NCI-H82 treated with DMSO at 0.1 percent for 48 hours (cell line): ENCODE measurements at regions not wholly inside any gene's neighbourhood (a gene's known extent, or its start where the extent isn't known, plus 50 kb on each side); places are given as distances from the start of the nearest gene placed in this dataset.

Source experiments
- DNase-seq: peaks from one replicate; lab custom pipeline; 2025; ENCODE audit not compliant: unreplicated experiment; lab: John Stamatoyannopoulos, UW

DNA sequence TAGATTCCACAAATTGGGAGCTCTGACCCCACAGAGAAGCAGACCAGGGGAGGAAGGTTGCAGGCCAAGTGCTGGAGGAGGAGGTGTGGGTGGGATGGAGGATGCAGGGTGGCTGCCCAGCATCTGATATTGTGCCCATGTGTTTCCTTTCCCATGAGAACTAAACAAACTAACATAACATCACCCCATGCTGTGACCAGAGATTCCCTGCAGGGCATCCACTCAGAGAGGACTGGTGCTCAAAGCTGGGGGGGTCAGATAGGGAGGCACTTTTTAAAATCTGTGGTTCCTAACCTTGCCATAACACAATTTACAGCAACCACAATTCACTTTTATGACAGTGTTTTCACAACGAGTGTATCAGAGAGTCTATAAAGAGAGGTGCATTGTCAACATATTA is 1277.6 kb downstream of the AACS start:
- no peak for DNase-seq

DNA sequence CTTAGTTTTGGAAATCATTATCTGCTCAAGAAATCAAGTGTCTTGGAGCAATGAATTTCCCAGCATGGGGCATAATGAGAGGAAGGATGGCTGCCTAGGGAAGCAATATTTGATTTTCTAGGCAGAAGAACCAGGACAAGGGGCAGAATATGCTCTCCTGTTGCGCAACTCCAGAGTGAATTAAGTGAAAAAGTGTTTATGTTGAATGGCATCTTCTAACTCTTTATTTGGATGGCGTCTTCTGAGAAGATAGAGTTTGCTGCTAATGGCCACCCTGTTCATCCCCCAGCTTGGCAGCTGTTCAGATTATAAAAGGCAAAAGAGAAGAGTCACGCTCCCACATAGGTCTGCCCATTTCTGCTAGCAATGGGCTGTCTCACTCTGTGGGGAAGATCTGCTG is 1278.1 kb downstream of the AACS start:
- no peak for DNase-seq

DNA sequence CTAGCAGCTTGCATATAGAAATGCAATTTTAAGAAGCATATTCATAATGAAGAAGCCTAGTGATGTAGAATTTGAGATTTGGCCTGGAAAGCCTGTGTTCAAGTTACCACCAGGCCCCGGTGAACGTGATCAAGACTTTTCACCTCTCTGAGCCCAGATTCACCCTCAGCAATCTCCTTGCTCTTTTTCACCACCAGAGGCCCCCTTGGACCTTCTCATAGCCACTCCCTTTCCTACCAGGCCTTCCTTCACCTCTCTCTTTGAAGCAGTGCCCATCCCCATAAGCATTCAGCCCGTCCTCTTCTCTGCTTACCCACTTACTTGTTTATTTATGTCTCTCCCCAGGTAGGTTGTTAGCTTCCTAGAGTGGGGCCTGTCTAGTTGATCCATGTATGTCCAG is 1280.9 kb downstream of the AACS start:
- no peak for DNase-seq

DNA sequence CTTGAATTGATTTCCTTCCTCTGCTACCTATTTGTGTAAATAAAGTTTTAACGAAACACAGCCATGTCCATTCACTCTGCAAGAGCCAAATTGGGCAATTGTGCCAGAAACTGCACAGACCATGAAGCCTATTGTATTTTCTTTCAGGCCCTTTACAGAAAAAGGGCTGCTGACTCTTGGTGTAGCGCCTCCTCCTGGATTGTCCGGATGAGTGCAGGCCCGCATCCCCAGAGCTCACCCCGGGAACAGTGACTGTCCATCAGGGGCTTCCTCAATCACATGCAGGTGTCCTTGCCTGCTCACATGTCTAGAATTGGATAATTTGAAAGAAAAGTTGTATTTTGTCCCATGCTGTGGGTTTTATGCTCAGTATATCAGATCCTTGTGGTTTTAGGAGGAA is 1282.2 kb downstream of the AACS start:
- no peak for DNase-seq

DNA sequence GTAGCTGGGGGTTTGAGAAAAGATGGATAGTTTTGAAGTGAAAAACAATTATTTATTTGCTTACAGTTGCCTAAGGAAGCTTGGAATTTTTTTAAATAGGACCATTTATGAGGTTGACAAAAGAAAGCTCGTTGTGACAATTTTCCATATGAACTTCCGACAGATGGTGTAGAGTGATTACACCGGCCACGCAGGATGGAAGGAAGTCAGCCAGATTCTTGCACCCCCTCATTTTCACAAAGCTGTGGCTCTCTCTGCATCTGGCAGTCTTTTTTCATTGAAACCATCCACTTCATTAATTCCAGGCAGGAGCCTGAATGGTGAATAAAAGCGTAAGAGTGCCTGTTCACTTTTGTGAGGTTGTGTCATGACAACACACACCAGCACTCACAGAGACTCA is 1284.1 kb downstream of the AACS start:
- no peak for DNase-seq

DNA sequence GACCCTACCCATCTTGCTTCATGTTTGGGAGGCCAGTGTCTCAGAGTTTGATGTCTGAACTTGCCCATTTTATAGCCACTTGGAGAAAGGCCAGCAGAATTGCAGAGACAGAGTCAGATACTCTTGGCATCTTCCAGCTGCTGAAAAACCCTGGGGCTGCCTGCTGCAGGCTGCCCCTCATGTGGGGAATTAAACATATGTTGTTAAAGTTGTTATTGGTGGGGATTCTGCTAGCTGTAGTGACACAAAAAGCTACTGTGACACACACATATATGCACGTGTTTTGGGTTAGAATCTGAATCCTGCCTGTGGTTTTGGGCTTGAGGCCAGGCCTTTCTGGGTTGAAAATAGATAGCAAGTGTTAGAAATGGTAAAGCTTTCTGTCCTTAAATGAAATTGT is 1288.4 kb downstream of the AACS start:
- DNase-seq: no peak

DNA sequence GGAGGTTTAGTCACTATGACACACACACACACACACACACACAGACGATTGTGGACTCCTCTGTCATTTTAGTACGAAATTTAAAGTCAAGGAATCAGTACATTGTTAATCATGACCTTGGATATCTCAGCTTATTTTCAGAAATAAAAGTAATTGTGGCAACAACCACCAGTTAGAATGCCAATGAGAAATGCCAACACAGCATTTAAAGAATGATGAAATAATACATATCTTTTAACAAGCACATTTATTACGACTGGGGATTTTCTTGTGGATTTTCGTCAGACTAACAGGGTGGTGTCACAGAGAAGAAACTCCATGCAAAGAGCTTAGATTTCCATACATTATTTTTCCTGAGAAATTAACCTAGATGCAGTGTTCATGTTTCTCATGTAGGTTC is 1289.4 kb downstream of the AACS start:
- no peak for DNase-seq

DNA sequence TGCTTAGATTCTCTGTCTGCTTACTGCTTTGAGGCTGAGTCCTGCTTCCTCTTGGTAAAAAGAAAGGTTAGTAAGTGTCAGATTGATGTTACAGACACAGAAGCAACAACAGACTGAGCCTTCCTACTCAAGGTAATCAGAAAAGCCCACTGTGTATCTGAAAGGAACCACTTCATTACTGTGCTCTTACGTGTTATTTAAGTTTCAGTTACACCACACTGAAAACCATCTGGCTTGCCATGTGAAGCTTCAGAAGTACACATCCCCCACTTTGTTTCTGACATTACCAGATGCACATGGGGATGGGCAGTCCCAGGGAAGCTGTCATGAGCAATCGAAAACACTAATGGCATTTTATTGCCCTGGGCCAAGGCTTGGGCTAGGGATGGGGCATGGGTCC is 1290.1 kb downstream of the AACS start:
- no peak for DNase-seq

DNA sequence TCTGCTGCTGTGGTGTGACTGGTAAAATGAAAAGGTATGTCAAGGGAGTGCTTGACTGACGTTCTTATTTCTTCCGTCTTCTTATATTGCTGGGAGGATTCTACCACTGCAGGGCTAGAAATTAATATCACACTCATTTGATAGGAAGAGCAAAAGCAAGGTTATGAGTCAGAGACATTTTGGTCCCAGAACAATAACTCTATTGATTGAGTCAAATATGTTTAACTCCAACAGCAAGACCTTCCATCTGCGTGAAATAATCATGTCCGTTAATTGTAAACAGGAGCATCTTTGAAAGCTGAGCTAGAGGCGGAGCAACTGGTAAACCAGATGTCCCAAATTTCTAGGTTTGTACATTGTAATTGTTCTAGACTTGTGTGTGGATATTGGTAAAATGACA is 1293.6 kb downstream of the AACS start:
- no peak for DNase-seq

DNA sequence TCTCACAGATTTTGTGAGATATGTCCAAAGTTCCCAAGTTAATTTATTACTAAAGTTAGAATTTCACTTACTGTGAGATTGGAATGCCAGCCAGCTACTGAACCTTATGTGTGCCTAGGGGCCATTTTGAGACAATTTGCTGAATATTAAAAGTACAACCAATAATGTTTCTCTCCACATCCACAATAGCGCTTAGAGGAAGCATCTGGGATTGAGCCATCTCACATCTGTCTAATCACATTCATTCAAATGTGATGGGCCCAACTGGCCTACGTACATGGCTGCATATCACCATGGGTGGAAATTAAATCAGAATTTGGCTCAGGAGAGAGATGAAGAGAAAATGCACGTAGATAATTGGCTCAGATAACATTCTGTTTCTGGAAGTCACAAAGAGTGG is 1294.0 kb downstream of the AACS start:
- DNase-seq: no peak

DNA sequence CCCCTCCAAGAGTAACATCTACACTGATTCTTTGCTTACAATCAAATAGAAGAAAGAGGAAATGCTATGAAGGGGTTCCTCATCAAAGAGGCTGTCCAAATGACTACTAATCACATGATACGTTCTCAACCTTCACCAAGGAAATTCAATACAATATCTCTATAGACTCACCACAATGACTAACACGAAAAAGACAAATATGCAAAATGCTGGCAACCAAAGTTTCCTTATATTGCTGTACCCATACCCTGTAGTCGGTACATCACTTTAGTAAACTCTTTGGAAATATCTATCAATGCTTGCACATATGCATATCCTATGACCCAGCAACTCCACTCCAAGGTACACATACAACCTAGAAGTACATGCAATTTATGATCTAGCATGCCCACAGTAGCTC is 1296.6 kb downstream of the AACS start:
- DNase-seq: no peak

DNA sequence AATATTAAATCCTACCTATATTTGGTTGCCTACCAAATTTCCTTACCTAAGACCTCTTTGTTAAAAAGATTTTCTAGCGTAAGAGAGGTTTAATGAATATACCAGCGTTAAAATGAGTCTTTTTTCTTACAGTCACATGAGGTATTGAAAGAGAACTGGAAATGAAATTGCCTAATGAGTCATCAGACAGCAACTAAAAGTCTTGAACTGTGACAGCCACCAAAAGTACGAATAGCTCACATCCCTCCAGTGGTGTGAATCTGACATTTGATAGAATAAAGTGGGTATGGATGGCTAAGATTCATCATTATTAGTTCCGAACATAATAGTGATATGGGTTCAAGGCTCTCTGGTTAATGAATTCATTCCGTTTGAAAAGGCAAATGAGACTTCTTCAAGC is 1297.3 kb downstream of the AACS start:
- no peak for DNase-seq

DNA sequence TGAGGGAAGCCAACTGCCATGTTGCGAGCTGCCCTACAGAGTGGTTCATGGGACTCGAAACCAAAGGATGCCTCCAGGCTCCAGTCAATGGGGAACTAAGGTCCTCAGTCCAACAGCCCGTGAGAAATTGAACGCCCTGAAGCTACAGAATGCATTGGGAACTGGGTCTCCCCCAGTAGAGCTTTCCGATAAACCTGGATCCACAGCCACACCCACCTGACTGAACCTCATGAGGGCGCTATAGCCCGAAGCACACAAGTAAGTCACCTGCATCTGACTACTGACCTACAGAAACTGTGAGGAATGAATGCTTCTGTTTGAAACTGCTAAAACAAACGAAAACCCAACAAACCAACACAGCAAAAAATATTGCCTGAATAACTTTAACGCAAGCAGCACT is 1297.7 kb downstream of the AACS start:
- no peak for DNase-seq

DNA sequence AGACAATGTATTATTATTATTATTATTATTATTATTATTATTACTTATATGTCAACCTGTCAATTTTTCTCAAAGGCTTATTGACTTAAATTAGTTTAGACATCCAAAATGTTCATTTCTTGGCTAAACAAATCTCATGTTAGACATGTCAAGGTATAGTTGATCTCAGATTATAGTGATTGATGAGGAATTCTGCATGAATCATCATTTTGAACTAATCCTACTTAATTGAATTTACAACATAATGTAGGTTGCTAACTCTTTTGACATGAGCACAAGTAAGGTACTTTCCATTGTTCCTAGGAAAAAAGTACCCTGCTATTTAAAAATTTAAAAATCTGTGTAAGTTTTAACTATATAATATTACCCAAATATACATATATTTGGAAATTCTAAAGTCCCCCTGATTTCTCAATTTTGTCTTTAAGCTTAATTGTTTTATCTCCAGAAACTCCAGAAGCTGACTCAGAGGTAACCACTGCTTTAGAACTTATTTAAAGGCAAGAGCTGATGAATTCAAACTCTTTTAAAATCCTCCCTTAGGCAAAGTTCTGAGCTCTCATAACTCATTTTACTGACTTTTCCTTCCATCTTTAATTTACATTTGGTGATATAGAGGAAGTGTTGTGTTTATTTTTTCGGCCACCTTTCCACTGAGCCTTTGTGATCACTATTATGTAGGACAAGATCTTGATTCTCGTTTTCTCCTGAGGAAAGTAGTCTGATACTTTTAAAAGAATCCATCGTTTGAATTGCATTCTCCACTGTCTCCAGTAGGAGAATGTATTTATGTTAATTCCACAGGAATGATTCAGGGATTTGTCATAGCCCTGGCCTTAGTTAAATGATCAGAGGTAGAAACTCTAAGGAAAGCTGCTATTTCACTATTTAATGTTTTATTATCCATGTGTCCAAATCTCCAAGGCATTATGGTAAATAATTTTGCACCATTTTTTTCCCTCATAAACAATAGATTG is 1304.5 kb downstream of the AACS start:
- no peak for DNase-seq

DNA sequence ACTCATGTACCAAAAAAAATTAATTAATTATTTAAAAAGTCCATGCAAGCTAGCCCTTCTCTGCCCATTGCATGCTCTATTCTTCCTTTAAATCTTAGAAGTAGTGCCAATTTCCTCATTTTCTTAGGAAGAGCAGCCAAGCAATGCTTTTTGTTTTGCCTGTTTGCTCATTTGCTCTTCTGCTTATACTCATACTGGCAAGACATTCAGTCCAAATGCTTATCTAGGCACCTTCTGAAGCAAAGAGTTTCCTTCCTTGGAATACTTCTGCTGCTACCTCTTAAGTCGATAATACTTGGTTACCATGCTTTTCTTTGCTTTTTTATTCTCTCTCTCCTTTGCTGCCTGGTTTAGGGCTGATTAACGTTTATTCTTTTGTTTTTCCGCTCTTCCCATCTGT is 1318.3 kb downstream of the AACS start:
- DNase-seq: no peak

DNA sequence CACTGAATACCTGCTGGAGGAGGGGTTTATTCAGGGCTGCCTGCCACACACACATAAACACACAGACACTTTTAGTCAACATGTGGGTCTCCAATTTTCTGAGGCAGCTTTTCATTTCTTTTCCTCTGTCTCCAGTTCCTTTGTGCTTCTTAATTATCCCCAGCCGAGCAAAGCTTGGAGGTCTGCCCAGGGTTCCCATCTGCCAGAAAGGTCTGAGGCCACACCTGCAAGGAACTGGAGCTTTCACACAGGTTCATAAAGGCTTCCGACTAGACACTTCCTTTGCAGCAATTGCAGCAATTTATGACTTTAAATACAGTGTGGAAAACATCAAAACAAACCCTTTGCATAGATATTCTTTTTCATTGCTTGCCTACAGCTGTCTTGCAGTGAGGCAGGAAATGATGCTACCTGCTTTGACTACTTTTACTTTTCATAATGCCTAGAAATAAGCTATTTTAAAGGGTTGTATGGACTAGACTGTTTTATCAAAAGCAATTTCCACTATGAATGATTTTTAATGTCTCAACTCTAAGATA is 1318.9 kb downstream of the AACS start:
- DNase-seq: no peak

DNA sequence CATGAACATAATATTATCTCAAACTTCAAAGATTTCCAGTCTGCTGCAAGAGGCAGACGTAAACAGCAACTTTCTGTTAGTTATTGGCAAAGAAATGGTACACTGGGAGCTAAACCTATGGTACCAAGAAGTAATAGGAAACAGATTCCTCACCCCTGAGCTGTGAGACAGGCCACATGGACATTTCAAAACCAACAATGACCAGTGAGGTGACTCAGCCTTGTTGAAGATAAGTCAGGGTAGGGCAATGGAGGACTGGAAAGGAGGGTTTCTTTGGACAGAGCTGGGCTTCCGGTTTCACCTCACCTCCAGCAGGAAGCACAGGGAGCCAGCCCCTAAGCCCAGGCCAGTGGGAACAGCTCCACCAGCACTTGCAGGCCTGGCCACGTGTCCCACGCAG is 1320.5 kb downstream of the AACS start:
- no peak for DNase-seq

DNA sequence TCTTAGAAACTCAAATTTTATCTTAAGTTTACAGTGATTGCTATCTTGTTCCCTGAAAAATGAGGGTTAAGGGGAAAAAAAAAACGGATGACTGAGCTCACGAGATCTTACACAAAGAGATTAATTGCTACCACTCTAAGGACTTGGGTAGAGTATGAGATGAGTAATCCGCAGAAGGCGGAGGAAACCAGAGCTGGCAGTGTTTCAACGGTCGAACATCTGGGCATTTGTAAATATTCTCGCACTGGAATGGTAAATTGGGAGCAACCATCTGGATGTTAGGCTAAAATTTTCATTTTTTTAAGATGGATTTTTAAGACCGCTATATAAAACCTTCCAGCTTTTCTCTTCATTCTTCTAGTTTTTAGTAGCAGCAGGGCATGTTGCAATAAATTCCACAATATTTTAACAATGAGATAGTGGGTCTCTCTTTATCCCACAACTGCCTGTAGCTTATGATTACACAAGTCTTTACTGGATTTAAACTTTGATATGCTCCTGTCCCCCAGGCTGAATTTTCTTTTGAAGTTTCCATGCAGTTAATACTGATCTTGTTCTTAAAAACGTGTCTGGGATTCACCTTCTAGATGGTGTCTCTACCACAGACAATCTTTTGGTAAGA is 1324.1 kb downstream of the AACS start:
- DNase-seq: no peak

DNA sequence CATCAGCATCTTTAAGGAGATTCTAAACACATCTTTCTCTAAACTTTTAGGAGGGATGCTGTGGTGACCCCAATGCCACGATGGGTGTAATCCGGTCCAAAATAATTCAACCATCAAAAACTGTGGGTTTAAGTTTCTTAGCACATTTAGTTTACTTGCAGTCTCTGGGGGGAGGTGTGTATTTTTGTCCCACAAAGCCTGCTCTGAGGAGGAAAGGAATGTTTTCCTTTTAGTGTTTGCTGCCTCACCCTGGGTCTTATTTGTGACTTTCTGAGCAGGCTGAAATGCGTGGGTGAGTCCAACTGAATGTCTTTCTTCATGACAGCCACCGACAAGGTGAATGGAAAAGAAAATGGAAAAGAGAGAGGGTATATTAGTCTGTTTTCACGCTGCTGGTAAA is 1324.7 kb downstream of the AACS start:
- no peak for DNase-seq

DNA sequence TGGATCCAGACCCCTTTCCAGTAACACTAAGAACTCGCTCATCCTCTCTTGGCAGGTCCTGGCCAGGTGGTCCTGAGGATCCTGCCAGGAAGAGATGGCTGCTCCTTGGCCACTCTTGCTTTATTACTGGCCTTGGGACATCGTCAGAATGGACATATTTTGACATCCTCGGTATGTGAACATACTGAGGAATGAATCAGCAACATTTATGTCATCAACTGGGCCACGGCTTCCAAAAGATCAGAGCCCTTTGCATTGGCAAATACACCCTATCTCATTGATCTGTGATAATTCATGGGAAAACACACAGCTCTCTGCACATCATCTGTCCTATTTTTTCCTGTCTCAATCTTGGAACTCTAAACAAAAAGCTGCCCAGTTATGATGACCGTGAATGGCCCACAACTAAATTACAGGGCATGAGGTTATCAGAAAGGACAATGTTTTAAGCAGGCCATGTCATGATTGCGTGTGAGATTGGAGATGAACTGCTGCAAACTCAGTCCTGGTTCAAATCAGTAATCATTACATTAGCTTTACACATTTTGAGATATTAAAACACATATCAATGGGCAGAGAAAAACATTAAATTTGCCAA is 1325.8 kb downstream of the AACS start:
- DNase-seq: no peak

DNA sequence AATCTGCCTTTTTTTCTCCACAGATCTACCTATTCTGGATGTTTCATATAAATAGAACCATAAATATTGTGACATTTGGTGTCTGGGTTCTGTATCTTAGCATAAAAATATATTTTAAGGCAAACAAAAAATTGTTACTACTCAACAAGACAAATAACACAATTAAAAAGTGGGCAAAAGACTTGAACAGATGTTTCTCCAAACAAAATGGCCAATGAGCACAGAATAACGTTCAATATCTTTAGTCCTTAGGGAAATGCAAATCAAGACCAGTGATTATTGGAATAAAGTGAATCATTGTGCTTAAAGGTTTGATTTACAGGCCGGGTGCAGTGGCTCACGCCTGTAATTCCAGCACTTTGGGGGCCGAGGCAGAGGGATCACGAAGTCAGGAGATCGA is 1331.3 kb downstream of the AACS start:
- no peak for DNase-seq

DNA sequence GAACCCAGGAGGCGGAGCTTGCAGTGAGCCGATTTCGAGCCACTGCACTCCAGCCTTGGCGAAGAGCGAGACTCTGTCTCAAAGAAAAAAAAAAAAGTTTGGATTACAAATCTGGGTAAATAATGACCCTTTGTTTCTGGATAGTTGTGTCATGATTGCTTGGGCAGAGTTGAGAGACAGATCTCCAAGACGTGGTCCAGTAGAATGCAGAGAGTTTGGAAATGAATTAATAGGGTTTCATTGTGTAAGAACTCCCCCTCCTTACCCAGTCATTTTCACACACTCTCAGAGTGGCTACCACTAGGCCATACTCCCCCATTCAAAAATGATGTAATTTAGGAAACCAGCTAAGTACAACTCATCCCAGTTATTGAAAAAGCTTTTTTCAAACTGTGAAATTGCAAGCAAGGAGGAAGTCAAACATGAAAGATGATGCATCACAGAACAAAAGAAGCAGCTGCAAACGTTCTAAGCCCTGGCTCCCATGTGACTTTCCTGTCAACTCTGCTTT is 1331.9 kb downstream of the AACS start:
- DNase-seq: no peak
